ENCODE measurements at regions not wholly inside any gene's neighbourhood (a gene's known extent, or its start where the extent isn't known, plus 50 kb on each side); places are given as distances from the start of the nearest gene placed in this dataset.

- TF ChIP-seq POLR2A (IDR thresholded peaks at IDR 0.05) (no peak), CTCF (IDR thresholded peaks at IDR 0.05) (no peak), POLR2AphosphoS5 (IDR thresholded peaks at IDR 0.05) (no peak)
Observed at GRCh38 chr7:153607354-153607753, 444.8 kb upstream of the DPP6 start.
